ENCODE measurements at regions not wholly inside any gene's neighbourhood (a gene's known extent, or its start where the extent isn't known, plus 50 kb on each side); places are given as distances from the start of the nearest gene placed in this dataset.
A peak's percentile ranks its signal among the peaks of the same experiment; 100 is the strongest.

GRCh38 chr1:36675931-36676562 lies 193.3 kb upstream of the CSF3R start:
- DNase-seq (ENCODE audit: low spot score) = no peak

GRCh38 chr1:36675106-36675505 lies 192.4 kb upstream of the CSF3R start:
- no peak for DNase-seq (ENCODE audit: low spot score)

- no peak for DNase-seq (ENCODE audit: low spot score)
Observed at GRCh38 chr1:36673202-36673601, 190.5 kb upstream of the CSF3R start.

DNA sequence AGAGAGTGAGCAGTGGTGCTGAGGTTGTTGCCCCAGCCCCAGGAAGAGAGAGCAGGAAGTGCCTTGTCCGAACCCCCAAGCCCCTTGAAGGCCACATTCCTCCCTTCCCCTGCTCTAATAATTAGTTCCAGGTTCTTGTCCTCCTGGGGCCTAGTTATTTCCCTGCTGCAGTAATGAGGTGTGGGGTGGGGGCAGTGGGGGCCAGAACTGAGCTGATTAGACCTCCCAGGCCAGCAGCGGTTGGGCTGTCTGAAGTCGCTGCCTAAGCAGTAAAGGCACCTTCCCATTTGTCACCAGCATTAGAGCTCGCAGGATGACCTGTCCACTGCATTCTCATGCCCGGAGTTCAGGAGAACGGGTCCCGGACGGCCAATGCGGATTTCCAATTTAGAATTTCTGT lies 186.5 kb upstream of the CSF3R start:
- DNase-seq (ENCODE audit: low spot score) = no peak

- DNase-seq (ENCODE audit: low spot score) = no peak
Observed at GRCh38 chr1:36667836-36668235, 185.1 kb upstream of the CSF3R start.

- DNase-seq (ENCODE audit: low spot score) = no peak
Observed at GRCh38 chr1:36667256-36667655, 184.5 kb upstream of the CSF3R start.

DNA sequence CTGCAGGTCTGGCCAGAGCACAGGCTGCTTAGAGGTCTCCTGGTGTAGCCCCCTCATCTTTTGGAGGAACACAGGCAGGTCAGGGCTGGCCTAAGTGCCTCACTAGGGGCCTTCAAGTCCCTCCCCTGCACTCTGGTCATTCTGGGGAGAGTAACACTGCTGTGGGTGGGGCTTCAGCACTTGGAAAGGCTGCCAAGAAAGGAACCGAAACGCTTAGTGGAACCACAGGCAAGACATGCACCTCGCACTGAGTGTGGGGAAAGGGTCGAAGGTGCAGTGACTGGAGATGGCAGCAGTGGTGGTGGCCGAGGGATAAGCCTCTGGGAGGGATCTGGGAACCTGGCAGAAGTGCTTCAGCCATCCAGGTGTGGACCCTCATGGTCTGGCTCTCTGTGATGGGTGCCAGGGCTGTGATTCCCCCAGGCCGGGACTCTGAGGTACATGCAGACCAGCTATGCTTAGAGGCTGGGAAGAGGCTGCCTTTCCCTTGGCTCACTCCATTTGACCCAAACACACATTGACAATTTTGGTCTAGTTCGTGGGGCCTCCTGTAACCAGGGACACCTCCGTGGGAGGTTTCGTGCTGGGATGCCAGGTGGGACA lies 182.9 kb upstream of the CSF3R start:
- no peak for DNase-seq (ENCODE audit: low spot score)

- no peak for DNase-seq (ENCODE audit: low spot score)
Observed at GRCh38 chr1:36664571-36665287, 182.0 kb upstream of the CSF3R start.

- DNase-seq (ENCODE audit: low spot score) = no peak
Observed at GRCh38 chr1:36663772-36664430, 181.2 kb upstream of the CSF3R start.

GRCh38 chr1:36658838-36659237 lies 176.1 kb upstream of the CSF3R start:
- no peak for DNase-seq (ENCODE audit: low spot score)

DNA sequence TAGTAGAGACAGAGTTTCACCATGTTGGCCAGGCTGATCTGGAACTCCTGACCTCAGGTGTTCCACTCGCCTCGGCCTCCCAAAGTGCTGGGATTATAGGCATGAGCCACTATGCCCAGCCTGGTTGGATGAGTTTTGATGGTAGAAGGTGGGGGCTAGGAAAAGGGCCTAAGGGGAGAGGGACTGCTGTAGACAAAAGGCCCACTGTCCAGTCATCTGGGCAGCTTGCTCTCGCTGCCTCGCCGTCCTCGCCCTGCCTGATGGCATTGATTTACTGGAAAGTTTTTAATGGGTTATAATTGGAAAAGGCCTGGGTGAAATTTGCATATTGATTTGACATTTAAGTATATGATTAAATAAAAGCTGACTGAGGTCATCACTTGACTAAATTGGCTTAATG lies 175.1 kb upstream of the CSF3R start:
- no peak for DNase-seq (ENCODE audit: low spot score)

GRCh38 chr1:36656838-36657237 lies 174.1 kb upstream of the CSF3R start:
- DNase-seq (ENCODE audit: low spot score) = no peak

DNA sequence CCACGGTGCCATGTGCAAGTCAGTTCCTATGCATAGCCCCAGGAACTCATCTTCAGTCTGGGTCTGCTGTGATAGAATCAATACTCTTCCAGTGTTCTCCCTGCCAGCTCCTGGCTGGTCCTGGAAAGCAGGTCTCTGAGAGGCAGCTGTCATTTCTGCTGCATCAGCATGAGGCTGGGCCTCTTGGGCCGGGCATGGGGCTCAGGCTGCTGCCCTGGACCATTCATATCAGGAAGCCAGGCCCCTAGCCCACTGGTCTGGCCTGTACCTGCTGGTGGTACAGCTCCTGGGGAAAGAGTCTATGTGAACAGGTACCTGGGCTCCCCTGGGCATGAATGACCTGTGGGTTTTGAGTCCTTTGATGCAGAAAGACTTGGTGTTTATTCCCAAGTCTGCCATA lies 173.6 kb upstream of the CSF3R start:
- no peak for DNase-seq (ENCODE audit: low spot score)

GRCh38 chr1:36654586-36654985 lies 171.9 kb upstream of the CSF3R start:
- DNase-seq (ENCODE audit: low spot score) = no peak

DNA sequence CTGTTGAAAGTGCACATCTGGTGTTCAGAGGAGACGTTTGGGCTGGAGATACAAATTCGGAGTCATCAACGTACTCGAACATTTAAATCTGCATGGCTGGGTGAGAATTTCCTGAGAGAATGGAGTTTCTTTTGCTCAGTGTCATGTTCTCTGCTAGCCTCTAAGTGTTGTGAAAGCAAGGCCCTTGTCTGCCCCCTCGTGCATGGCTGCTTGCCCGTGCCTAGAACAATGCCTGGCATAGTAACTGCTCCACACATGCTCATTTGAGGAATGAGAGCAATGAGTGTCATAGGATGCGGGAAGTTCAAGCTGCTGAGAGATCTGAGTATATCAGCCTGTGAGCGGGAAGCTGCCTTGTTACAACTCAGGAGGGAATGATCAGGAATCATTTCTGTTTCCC lies 171.1 kb upstream of the CSF3R start:
- DNase-seq (ENCODE audit: low spot score) = peak; percentile 33

DNA sequence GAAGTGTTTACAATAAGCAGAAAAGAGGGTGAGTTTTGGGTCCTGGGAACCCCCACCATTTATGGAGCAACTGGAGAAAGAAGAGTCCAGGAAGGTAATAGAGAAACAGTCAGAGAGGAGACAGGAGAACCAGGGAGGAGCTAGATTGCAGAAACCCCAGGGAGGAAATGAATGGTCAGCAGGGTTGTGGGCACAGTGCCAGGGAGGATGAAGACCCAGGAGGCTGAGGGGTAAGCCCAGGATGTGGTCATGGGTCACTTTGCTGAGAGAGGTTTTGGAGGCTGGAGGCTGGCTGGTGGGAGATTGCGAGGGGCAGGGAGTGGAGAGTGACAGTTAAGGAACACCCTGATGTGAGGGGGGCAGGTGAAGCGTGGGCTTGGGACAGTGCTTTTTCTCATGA lies 169.9 kb upstream of the CSF3R start:
- no peak for DNase-seq (ENCODE audit: low spot score)

DNA sequence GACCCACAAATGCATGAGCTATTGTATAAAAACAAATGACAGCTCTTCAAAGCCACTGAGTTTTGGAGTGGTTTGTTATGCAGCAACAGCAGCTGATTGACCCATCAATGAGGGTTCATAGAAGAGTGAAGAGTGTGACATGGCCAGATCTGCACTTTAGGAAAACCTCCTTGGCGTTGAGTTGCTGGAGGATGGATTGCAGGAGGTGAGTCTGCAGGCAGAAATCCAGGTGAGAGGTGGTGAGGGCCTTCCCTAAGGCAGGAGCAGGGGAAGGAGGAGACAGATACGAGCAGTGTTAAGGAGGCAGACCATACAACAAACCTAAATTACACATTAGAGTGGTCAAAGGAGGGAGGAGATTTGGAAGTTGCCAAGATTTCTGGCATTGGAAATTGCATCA lies 169.3 kb upstream of the CSF3R start:
- DNase-seq (ENCODE audit: low spot score) = no peak

DNA sequence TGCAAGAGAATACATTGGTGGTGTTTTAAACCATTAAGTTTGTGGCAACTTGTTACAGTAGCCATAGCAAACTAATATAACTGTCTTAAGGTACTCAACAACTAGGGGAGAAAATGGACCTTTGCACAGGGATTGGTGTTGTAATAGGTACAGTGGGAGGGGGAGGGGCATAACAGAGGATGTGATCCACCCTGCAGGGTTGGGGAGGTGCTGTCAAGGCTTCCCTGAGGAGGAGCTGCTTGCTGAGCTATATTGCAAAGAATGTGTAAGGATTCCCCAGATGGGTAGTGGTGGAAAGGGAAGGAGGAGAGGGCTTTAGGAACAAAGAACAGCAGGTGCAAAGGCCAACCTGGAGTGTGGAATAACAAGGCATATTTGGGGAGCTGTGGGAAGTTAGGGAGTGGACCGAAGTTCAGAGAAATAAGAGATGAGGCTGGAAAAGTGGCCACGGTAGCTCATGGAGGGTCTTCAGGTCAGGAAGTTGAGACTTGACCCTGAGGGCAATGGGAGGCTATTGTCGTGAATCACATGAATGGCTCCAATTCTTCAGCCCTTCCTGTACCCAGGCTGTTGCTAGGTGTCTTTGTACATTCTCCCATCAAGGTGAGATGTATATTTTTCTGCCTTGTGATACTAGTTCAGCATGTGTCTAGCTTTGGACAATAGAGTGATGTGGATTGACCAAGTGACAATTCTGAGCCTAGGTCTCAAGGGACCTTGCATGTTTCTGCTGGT lies 168.6 kb upstream of the CSF3R start:
- no peak for DNase-seq (ENCODE audit: low spot score)

- DNase-seq (ENCODE audit: low spot score) = peak; percentile 54
Observed at GRCh38 chr1:36650200-36651065, 167.7 kb upstream of the CSF3R start.

GRCh38 chr1:36645867-36646266 lies 163.2 kb upstream of the CSF3R start:
- no peak for DNase-seq (ENCODE audit: low spot score)

DNA sequence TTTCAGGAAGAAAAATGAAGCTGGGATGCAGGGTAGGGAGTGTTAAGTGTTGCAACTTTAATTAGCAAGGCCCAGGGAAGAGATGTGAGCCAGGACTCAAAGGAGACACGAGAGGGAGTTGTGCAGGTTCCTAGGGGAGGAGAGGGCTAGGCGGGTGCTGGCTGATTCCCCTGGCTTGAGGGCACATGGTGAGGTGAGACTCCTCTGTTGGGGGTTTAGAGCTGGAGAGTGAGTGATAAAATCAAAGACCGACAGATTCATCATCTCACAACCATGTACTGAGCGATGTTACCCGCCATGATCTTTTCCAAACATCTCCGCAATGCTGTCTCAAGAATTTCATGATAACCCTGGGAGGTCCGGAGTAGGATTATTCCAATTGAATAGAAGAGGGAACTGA lies 161.8 kb upstream of the CSF3R start:
- DNase-seq (ENCODE audit: low spot score) = no peak

Data from RKO (cell line).